K562 (cell line): ENCODE measurements at regions not wholly inside any gene's neighbourhood (a gene's known extent, or its start where the extent isn't known, plus 50 kb on each side); places are given as distances from the start of the nearest gene placed in this dataset.

ENCODE experiments used
- MAFF ChIP-seq: IDR thresholded peaks from 2 replicates; pipeline ENCODE4 v1.6.1; 2012; ENCODE audit warnings: low read length, improper control_type of control experiment
- SMAD2 ChIP-seq: fragments of 150-350 bp; IDR thresholded peaks from 2 replicates; pipeline ENCODE4 v1.6.1; 2014; ENCODE audit warnings: low read depth, mild to moderate bottlenecking, low read length
- TAF15 ChIP-seq: fragments of 200-400 bp; formaldehyde crosslinking; IDR thresholded peaks from 2 replicates; pipeline ENCODE4 v1.6.1; 2017; ENCODE audit warnings: mild to moderate bottlenecking, low read depth, low read length, moderate library complexity
- ZBTB7A ChIP-seq: IDR thresholded peaks from 2 replicates; pipeline ENCODE4 v1.6.1; 2011; ENCODE audit warnings: low read depth, mild to moderate bottlenecking, low read length, moderate library complexity, borderline replicate concordance; ENCODE audit not compliant: control insufficient read depth
- ZNF589 ChIP-seq: fragments of 200-800 bp; sonication (Bioruptor generic); IDR thresholded peaks from 2 replicates; pipeline ENCODE4 v1.6.1; 2016; ENCODE audit warnings: low read depth, missing genetic modification characterization, missing compliant biosample characterization
- ZNF699 ChIP-seq: fragments of 250-450 bp; sonication (Bioruptor Pico); IDR thresholded peaks from 2 replicates; pipeline ENCODE4 v1.8.0; 2021; ENCODE audit warnings: mild to moderate bottlenecking, moderate library complexity; ENCODE audit not compliant: insufficient replicate concordance
- ZZZ3 ChIP-seq: fragments of 450-650 bp; IDR thresholded peaks from 2 replicates; pipeline ENCODE4 v1.6.1; 2016; ENCODE audit warnings: antibody characterized with exemption, mild to moderate bottlenecking, moderate library complexity
- TF ChIP-seq, protein P1 (sequence below): sonication (generic); formaldehyde crosslinking; IDR thresholded peaks from 2 replicates; pipeline ENCODE4 v1.8.0; 2022; ENCODE audit warnings: mild to moderate bottlenecking, missing genetic modification reagents, borderline replicate concordance
- TF ChIP-seq, protein P2 (sequence below): sonication (generic); formaldehyde crosslinking; IDR thresholded peaks from 2 replicates; pipeline ENCODE4 v1.8.1; 2023; ENCODE audit warnings: mild to moderate bottlenecking, missing genetic modification reagents, moderate library complexity
- TF ChIP-seq, protein P3 (sequence below): fragments of 450-650 bp; formaldehyde crosslinking; IDR thresholded peaks from 2 replicates; pipeline ENCODE4 v1.4.0; 2022; ENCODE audit warnings: missing genetic modification characterization
- TF ChIP-seq, protein P4 (sequence below): fragments of 450-650 bp; IDR thresholded peaks from 2 replicates; pipeline ENCODE4 v1.6.1; 2017; ENCODE audit warnings: antibody characterized with exemption
- TF ChIP-seq, protein P5 (sequence below): fragments of 250-450 bp; sonication (Bioruptor Pico); IDR thresholded peaks from 2 replicates; pipeline ENCODE4 v1.4.0; 2020

DNA sequence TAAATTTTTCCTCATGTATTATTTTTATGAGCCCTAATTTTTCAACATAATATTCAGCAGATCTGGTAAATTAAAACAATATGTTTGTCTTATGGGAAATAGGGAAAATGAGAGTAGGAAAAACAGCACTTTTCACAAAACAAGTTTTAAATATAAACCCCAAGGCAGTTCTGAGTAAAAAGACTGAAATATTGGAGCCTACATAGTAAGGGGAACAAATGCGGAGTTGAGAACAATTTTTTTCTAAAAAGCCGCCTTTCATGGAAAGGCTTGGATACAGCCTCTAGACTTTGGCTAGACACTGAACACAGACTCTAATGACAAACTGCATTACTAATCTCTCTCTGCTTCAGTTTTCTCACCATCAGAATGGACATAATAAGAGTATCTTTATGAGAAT lies 174.1 kb downstream of the NOL4 start (continued):
- TF ChIP-seq, protein P1, sequence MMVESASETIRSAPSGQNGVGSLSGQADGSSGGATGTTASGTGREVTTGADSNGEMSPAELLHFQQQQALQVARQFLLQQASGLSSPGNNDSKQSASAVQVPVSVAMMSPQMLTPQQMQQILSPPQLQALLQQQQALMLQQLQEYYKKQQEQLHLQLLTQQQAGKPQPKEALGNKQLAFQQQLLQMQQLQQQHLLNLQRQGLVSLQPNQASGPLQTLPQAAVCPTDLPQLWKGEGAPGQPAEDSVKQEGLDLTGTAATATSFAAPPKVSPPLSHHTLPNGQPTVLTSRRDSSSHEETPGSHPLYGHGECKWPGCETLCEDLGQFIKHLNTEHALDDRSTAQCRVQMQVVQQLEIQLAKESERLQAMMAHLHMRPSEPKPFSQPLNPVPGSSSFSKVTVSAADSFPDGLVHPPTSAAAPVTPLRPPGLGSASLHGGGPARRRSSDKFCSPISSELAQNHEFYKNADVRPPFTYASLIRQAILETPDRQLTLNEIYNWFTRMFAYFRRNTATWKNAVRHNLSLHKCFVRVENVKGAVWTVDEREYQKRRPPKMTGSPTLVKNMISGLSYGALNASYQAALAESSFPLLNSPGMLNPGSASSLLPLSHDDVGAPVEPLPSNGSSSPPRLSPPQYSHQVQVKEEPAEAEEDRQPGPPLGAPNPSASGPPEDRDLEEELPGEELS (CRISPR knock-in tag), result no peak
- TF ChIP-seq ZBTB7A (no peak), ZNF699 (CRISPR knock-in tag) (no peak), ZNF589 (CRISPR knock-in tag) (no peak), SMAD2 (no peak), TAF15 (no peak), ZZZ3 (no peak), MAFF (no peak)
- TF ChIP-seq, protein P2, sequence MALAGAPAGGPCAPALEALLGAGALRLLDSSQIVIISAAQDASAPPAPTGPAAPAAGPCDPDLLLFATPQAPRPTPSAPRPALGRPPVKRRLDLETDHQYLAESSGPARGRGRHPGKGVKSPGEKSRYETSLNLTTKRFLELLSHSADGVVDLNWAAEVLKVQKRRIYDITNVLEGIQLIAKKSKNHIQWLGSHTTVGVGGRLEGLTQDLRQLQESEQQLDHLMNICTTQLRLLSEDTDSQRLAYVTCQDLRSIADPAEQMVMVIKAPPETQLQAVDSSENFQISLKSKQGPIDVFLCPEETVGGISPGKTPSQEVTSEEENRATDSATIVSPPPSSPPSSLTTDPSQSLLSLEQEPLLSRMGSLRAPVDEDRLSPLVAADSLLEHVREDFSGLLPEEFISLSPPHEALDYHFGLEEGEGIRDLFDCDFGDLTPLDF, result no peak
- TF ChIP-seq, protein P3, sequence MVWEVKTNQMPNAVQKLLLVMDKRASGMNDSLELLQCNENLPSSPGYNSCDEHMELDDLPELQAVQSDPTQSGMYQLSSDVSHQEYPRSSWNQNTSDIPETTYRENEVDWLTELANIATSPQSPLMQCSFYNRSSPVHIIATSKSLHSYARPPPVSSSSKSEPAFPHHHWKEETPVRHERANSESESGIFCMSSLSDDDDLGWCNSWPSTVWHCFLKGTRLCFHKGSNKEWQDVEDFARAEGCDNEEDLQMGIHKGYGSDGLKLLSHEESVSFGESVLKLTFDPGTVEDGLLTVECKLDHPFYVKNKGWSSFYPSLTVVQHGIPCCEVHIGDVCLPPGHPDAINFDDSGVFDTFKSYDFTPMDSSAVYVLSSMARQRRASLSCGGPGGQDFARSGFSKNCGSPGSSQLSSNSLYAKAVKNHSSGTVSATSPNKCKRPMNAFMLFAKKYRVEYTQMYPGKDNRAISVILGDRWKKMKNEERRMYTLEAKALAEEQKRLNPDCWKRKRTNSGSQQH (CRISPR knock-in tag), result no peak
- TF ChIP-seq, protein P4, sequence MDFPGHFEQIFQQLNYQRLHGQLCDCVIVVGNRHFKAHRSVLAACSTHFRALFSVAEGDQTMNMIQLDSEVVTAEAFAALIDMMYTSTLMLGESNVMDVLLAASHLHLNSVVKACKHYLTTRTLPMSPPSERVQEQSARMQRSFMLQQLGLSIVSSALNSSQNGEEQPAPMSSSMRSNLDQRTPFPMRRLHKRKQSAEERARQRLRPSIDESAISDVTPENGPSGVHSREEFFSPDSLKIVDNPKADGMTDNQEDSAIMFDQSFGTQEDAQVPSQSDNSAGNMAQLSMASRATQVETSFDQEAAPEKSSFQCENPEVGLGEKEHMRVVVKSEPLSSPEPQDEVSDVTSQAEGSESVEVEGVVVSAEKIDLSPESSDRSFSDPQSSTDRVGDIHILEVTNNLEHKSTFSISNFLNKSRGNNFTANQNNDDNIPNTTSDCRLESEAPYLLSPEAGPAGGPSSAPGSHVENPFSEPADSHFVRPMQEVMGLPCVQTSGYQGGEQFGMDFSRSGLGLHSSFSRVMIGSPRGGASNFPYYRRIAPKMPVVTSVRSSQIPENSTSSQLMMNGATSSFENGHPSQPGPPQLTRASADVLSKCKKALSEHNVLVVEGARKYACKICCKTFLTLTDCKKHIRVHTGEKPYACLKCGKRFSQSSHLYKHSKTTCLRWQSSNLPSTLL, result no peak
- TF ChIP-seq, protein P5, sequence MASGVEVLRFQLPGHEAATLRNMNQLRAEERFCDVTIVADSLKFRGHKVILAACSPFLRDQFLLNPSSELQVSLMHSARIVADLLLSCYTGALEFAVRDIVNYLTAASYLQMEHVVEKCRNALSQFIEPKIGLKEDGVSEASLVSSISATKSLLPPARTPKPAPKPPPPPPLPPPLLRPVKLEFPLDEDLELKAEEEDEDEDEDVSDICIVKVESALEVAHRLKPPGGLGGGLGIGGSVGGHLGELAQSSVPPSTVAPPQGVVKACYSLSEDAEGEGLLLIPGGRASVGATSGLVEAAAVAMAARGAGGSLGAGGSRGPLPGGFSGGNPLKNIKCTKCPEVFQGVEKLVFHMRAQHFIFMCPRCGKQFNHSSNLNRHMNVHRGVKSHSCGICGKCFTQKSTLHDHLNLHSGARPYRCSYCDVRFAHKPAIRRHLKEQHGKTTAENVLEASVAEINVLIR, result no peak
